ENCODE measurements at regions not wholly inside any gene's neighbourhood (a gene's known extent, or its start where the extent isn't known, plus 50 kb on each side); places are given as distances from the start of the nearest gene placed in this dataset.
"Not testable (repeated sequence)": the region's sequence is repeated elsewhere in the genome, so short reads cannot be mapped to it uniquely, and the experiment has no call there.

DNA sequence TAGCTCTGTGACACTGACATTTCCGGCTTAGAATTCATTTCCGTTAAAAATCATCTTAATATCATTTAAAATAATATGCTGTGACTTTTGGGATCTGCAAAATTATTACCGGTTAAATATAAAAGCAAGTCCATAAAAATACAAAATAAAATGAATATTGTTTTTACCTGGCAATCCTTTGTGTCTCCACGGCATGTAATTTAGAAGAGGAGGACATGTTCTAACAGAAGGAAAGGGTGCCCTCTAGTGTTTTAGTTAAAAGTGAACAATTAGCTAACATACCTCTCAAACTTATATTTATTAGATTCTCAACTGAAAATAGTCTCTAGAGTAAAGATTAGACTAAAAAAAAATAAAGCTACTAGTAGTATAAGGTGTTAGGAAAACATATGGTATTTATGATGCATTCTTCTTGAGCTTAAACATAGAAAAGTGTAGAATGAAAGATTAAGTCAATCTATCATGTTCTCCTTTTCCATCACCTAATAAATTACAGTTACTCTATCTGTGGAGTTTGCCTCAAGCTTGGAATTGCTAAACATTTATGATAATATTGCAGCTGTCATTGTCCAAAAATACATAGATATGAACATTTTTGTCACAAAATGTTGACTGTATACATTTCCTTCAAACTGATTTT is 676.7 kb upstream of the SPRY2 start:
- DNase-seq (ENCODE audit: low spot score) = peak; percentile 77
- Histone ChIP-seq H4K20me1 (ENCODE audit: insufficient read depth, poor library complexity, severe bottlenecking) (no peaks in the 10 kb centered on the region), H3K27me3 (no peaks in the 10 kb centered on the region), H3K36me3 (replicated peaks; ENCODE audit: insufficient read depth, low read depth) (no peaks in the 10 kb centered on the region), H3K4me2 (no peak overlapping the region), H3K4me3 (no peak overlapping the region), H3K79me2 (no peaks in the 10 kb centered on the region), H3K9me2 (replicated peaks; ENCODE audit: insufficient read depth) (no peaks in the 10 kb centered on the region), H3K27ac (no peak overlapping the region), H3K9me3 (ENCODE audit: low read depth) (no peaks in the 10 kb centered on the region), H2AFZ (no peak overlapping the region), H3K4me1 (ENCODE audit: insufficient read depth) (no peaks in the 10 kb centered on the region)
- TF ChIP-seq EZH2 (IDR thresholded peaks at IDR 0.05; ENCODE audit: borderline replicate concordance) = no peak
- TF ChIP-seq, protein P1, sequence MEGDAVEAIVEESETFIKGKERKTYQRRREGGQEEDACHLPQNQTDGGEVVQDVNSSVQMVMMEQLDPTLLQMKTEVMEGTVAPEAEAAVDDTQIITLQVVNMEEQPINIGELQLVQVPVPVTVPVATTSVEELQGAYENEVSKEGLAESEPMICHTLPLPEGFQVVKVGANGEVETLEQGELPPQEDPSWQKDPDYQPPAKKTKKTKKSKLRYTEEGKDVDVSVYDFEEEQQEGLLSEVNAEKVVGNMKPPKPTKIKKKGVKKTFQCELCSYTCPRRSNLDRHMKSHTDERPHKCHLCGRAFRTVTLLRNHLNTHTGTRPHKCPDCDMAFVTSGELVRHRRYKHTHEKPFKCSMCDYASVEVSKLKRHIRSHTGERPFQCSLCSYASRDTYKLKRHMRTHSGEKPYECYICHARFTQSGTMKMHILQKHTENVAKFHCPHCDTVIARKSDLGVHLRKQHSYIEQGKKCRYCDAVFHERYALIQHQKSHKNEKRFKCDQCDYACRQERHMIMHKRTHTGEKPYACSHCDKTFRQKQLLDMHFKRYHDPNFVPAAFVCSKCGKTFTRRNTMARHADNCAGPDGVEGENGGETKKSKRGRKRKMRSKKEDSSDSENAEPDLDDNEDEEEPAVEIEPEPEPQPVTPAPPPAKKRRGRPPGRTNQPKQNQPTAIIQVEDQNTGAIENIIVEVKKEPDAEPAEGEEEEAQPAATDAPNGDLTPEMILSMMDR (IDR thresholded peaks at IDR 0.05; ENCODE audit: poor library complexity) = peak; percentile 77
- 38% methylated on average over 4 of the region's 4 CpGs for WGBS (ENCODE audit: low lambda C conversion rate, missing lambda C conversion rate)

DNA sequence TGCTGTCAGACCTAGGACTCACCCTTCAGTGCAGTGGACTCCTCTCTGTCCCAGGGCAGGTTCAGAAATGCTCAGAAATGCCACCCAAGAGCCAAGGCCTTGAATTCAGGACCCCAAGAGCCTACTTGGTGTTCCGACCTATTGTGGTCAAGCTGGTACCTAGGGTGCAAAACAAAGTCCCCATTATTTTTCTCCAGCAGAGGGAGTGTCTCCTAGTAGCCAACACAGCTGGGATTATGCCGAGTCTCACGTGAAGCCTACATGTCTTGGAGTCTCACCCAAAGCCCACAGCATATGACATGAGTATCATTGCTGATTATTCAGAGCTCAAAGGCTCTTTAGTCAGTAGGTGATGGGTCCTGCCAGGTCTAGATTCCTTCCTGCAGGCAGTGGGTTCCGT is 671.1 kb upstream of the SPRY2 start:
- whole genome bisulfite sequencing (ENCODE audit: low lambda C conversion rate, missing lambda C conversion rate) = 98% methylated on average over 4 of the region's 4 CpGs
- Histone ChIP-seq H3K4me1 (ENCODE audit: insufficient read depth) (no peaks in the 10 kb centered on the region), H4K20me1 (ENCODE audit: insufficient read depth, poor library complexity, severe bottlenecking) (no peaks in the 10 kb centered on the region), H3K27ac (no peak overlapping the region), H3K36me3 (replicated peaks; ENCODE audit: insufficient read depth, low read depth) (no peaks in the 10 kb centered on the region), H2AFZ (no peak overlapping the region), H3K4me2 (no peak overlapping the region), H3K9me3 (ENCODE audit: low read depth) (no peaks in the 10 kb centered on the region), H3K9me2 (replicated peaks; ENCODE audit: insufficient read depth) (no peaks in the 10 kb centered on the region), H3K79me2 (no peaks in the 10 kb centered on the region), H3K4me3 (no peak overlapping the region), H3K27me3 (no peaks in the 10 kb centered on the region)
- no peak for DNase-seq (ENCODE audit: low spot score)
- TF ChIP-seq, protein P1 (IDR thresholded peaks at IDR 0.05; ENCODE audit: poor library complexity) = no peak
- no peak for TF ChIP-seq EZH2phosphoT487 (IDR thresholded peaks at IDR 0.05; ENCODE audit: low read depth, severe bottlenecking, unreplicated experiment)
- no peak for TF ChIP-seq EZH2 (IDR thresholded peaks at IDR 0.05; ENCODE audit: borderline replicate concordance)

DNA sequence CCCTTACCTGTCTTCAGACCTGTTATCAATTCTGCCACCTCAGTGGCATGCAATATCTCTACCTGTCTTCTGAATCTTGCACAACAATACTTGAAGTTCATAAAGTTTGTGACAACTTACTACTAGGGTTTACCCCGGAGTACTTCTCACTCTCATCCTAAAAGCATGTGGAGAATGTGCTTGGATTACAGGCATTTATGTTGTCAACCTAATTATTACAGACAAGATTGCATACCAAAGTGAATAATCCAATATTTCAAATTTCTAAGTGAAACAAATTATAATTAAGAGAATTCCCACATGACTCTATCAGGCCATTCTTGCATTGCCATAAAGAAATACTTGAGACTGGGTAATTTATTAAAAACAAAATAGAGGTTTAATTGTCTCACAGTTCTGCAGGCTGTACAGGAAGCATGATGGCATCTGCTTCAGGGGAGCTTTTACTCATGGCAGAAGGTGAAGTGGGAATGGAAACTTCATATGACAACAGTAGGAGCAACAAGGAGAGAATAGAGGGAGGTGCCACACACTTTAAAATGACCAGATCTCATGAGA is 661.0 kb upstream of the SPRY2 start:
- no peak overlapping the region for H3K27ac ChIP-seq
- H3K9me2 ChIP-seq (replicated peaks; ENCODE audit: insufficient read depth) = no peaks in the 10 kb centered on the region
- H3K4me1 ChIP-seq (ENCODE audit: insufficient read depth) = no peaks in the 10 kb centered on the region
- H3K4me3 ChIP-seq = no peak overlapping the region
- H3K79me2 ChIP-seq = no peaks in the 10 kb centered on the region
- 50% methylated on average over 1 of the region's 1 CpG for WGBS (ENCODE audit: low lambda C conversion rate, missing lambda C conversion rate)
- no peak for DNase-seq (ENCODE audit: low spot score)
- H4K20me1 ChIP-seq (ENCODE audit: insufficient read depth, poor library complexity, severe bottlenecking) = no peaks in the 10 kb centered on the region
- no peak overlapping the region for H3K4me2 ChIP-seq
- H3K36me3 ChIP-seq (replicated peaks; ENCODE audit: insufficient read depth, low read depth) = no peaks in the 10 kb centered on the region
- H2AFZ ChIP-seq = no peak overlapping the region
- H3K27me3 ChIP-seq = no peaks in the 10 kb centered on the region
- H3K9me3 ChIP-seq (ENCODE audit: low read depth) = no peaks in the 10 kb centered on the region
- TF ChIP-seq EZH2phosphoT487 (IDR thresholded peaks at IDR 0.05; ENCODE audit: low read depth, severe bottlenecking, unreplicated experiment) (no peak), EZH2 (IDR thresholded peaks at IDR 0.05; ENCODE audit: borderline replicate concordance) (no peak)
- TF ChIP-seq, protein P1 (IDR thresholded peaks at IDR 0.05; ENCODE audit: poor library complexity) = no peak

DNA sequence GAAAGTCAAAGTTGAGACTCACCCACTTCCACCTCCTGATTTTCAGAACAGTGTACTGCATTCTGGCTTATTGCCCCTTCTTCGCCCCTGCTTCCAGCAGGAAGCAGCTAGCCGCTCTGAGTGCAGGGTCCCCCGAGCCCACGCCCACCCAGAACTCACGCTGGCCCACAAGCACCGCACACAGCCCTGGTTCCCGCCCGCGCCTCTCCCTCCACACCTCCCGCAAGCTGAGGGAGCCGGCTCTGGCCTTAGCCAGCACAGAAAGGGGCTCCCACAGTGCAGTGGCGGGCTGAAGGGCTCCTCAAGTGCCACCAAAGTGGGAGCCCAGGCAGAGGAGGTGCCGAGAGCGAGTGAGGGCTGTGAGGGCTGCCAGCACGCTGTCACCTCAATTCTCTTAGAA is 657.7 kb upstream of the SPRY2 start:
- H2AFZ ChIP-seq; H3K79me2 ChIP-seq; H4K20me1 ChIP-seq (ENCODE audit: insufficient read depth, poor library complexity, severe bottlenecking); H3K9me2 ChIP-seq (replicated peaks; ENCODE audit: insufficient read depth); H3K27me3 ChIP-seq; H3K36me3 ChIP-seq (replicated peaks; ENCODE audit: insufficient read depth, low read depth); H3K27ac ChIP-seq; H3K4me2 ChIP-seq; H3K9me3 ChIP-seq (ENCODE audit: low read depth); H3K4me3 ChIP-seq; DNase-seq (ENCODE audit: low spot score); H3K4me1 ChIP-seq (ENCODE audit: insufficient read depth): not testable (repeated sequence)
- WGBS (ENCODE audit: low lambda C conversion rate, missing lambda C conversion rate) = 94% methylated on average over 15 of the region's 15 CpGs

Measured in hepatocyte (in vitro differentiated cells).